D721Med (cell line): ENCODE measurements at regions not wholly inside any gene's neighbourhood (a gene's known extent, or its start where the extent isn't known, plus 50 kb on each side); places are given as distances from the start of the nearest gene placed in this dataset.

Experiments used
- DNase-seq: peaks from one replicate; pipeline ENCODE4 v3.0.0; 2011; ENCODE audit warnings: low spot score; ENCODE audit not compliant: insufficient read length
- FAIRE-seq: peaks from 2 replicates; lab custom pipeline; 2011; peaks lifted over from hg19 to GRCh38; lab: Jason Lieb, UNC
- CTCF ChIP-seq: IDR thresholded peaks from 2 replicates; pipeline ENCODE4 v1.5.1; 2012; ENCODE audit warnings: mild to moderate bottlenecking, control low read depth; ENCODE audit not compliant: insufficient read depth; ENCODE audit errors: missing control alignments

- no peak for FAIRE-seq
- no peak for DNase-seq
- TF ChIP-seq CTCF = peak; percentile 1
Measured at GRCh38 chrX:135632353-135632752, 81.1 kb upstream of the CT45A1 start.

- FAIRE-seq (no peak), DNase-seq (no peak)
- no peak for TF ChIP-seq CTCF
Measured at GRCh38 chrX:135639066-135639780, 74.2 kb upstream of the CT45A1 start.

GRCh38 chrX:135643916-135644315 lies 69.5 kb upstream of the CT45A1 start:
- no peak for FAIRE-seq
- no peak for TF ChIP-seq CTCF
- DNase-seq = no peak

- DNase-seq (no peak), FAIRE-seq (no peak)
- no peak for TF ChIP-seq CTCF
Measured at GRCh38 chrX:135644624-135645023, 68.8 kb upstream of the CT45A1 start.

GRCh38 chrX:135649029-135649428 lies 64.4 kb upstream of the CT45A1 start:
- no peak for TF ChIP-seq CTCF
- no peak for FAIRE-seq
- DNase-seq = no peak

GRCh38 chrX:135649561-135649960 lies 63.9 kb upstream of the CT45A1 start:
- no peak for TF ChIP-seq CTCF
- DNase-seq (no peak), FAIRE-seq (no peak)

- no peak for FAIRE-seq
- TF ChIP-seq CTCF = no peak
- DNase-seq = no peak
Measured at GRCh38 chrX:135651647-135652295, 61.7 kb upstream of the CT45A1 start.
